ENCODE measurements at regions not wholly inside any gene's neighbourhood (a gene's known extent, or its start where the extent isn't known, plus 50 kb on each side); places are given as distances from the start of the nearest gene placed in this dataset.
"Not testable (repeated sequence)": the region's sequence is repeated elsewhere in the genome, so short reads cannot be mapped to it uniquely, and the experiment has no call there.

DNA sequence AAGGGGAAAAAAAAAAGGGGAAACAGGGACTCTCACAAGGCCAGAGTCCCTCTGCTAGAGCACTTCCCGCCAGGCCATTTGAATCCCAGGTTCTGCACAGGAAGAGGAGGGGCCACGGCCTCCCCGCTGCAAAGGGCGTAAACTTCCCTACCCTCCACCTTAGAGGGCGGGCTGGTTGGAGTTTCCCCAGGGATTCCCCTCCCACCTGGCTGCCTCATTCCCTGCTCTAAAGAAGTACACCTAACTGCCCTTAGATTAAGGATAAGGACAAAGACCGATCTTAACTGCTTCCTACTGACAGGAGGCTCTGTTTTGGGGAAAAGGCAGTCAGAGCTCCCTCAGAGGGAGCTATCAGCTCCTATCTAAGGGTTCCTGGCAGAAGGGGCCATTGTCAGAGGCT lies 102.0 kb upstream of the ARMC3 start:
- Mint-ChIP-seq H3K27me3 (ENCODE audit: unreplicated experiment) (no peaks in the 10 kb centered on the region), H3K36me3 (ENCODE audit: insufficient read depth, unreplicated experiment) (peaks cover 12% of the 10 kb centered on the region), H3K27ac (ENCODE audit: unreplicated experiment) (no peak overlapping the region), H3K9me3 (ENCODE audit: low read depth, unreplicated experiment) (no peaks in the 10 kb centered on the region), H3K4me3 (ENCODE audit: low read depth, unreplicated experiment) (no peak overlapping the region), H3K4me1 (ENCODE audit: low read depth, unreplicated experiment) (peaks cover 10% of the 10 kb centered on the region)
- TF ChIP-seq CTCF (IDR thresholded peaks at IDR 0.05; ENCODE audit: unreplicated experiment): no peak
- BruUV-seq (replicated peaks): no TSS peak
- no peak for DNase-seq
- intact Hi-C loops (cut with micrococcal nuclease; ENCODE audit: unreplicated experiment): loop anchor here (10.0 kb wide), 1 partner anchor 201 kb away; no protein-coding TSS in a partner anchor
- CTCF ChIA-PET: no interaction called here

DNA sequence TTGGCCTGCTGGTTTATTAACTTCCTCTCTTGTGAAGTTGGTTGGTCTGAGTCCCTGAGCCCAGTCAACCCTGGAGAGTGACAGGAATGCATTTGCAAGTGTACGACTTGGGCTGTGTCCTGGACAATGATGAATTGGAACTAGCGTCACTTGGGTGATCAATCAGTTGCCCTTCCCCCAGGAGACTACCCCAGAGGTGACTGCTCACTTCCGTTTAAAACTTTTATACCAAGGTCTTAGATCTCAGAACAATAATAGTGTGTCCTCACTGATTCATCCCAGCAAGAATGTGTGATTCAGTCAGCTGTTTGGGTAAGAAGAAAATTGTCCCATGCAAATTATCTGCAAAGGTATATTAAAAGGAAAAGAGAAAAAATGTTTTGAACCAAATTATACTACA lies 102.9 kb upstream of the ARMC3 start:
- no peaks in the 10 kb centered on the region for H3K27me3 Mint-ChIP-seq (ENCODE audit: unreplicated experiment)
- BruUV-seq (replicated peaks): no TSS peak
- peak; percentile 27 for DNase-seq
- H3K4me1 Mint-ChIP-seq (ENCODE audit: low read depth, unreplicated experiment): peaks cover 10% of the 10 kb centered on the region
- intact Hi-C loops (cut with micrococcal nuclease; ENCODE audit: unreplicated experiment): loop anchor here (10.0 kb wide), 1 partner anchor 200 kb away; no protein-coding TSS in a partner anchor
- H3K4me3 Mint-ChIP-seq (ENCODE audit: low read depth, unreplicated experiment): no peak overlapping the region
- CTCF ChIA-PET: interaction anchor here (0.6 kb wide), 1 partner anchor 872 kb away, joined by 7 read pairs; no protein-coding TSS in a partner anchor
- H3K27ac Mint-ChIP-seq (ENCODE audit: unreplicated experiment): peak overlapping the region; percentile 63
- H3K9me3 Mint-ChIP-seq (ENCODE audit: low read depth, unreplicated experiment): no peaks in the 10 kb centered on the region
- H3K36me3 Mint-ChIP-seq (ENCODE audit: insufficient read depth, unreplicated experiment): peaks cover 12% of the 10 kb centered on the region
- no peak for TF ChIP-seq CTCF (IDR thresholded peaks at IDR 0.05; ENCODE audit: unreplicated experiment)

GRCh38 chr10:22824520-22824919 lies 103.3 kb upstream of the ARMC3 start:
- Mint-ChIP-seq H3K27ac (ENCODE audit: unreplicated experiment) (peak overlapping the region; percentile 63), H3K4me3 (ENCODE audit: low read depth, unreplicated experiment) (no peak overlapping the region)
- BruUV-seq (replicated peaks): TSS peak; percentile 72

DNA sequence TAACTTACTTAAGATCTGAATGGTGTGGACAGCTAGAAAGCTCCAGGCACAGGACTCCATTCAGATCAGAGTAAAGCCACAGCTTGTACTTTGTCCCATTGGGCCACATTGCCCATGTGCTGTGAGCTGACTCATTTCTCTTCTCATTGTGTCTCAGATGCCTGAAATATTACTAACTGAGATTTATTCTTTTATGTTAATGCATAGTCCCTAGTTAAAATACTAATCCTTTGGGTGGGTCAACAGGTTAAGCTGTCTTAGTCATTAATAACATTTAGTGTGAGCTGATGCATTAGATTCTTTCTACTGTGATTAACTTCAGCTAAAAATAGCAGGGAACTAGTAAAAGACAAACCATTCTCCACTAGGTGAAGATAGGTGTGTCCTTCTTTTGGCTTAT lies 104.7 kb upstream of the ARMC3 start:
- intact Hi-C loops (cut with micrococcal nuclease; ENCODE audit: unreplicated experiment): loop anchor here (10.0 kb wide), 1 partner anchor 198 kb away; no protein-coding TSS in a partner anchor
- H3K4me3 Mint-ChIP-seq (ENCODE audit: low read depth, unreplicated experiment): no peak overlapping the region
- peaks cover 10% of the 10 kb centered on the region for H3K4me1 Mint-ChIP-seq (ENCODE audit: low read depth, unreplicated experiment)
- CTCF ChIA-PET: interaction anchor here (0.6 to 1.3 kb wide), 4 partner anchors 18 to 165 kb away, joined by 3 read pairs; no protein-coding TSS in a partner anchor
- peaks cover 12% of the 10 kb centered on the region for H3K36me3 Mint-ChIP-seq (ENCODE audit: insufficient read depth, unreplicated experiment)
- H3K27ac Mint-ChIP-seq (ENCODE audit: unreplicated experiment): peak overlapping the region; percentile 63
- TF ChIP-seq CTCF (IDR thresholded peaks at IDR 0.05; ENCODE audit: unreplicated experiment): no peak
- BruUV-seq (replicated peaks): no TSS peak
- H3K9me3 Mint-ChIP-seq (ENCODE audit: low read depth, unreplicated experiment): no peaks in the 10 kb centered on the region
- no peaks in the 10 kb centered on the region for H3K27me3 Mint-ChIP-seq (ENCODE audit: unreplicated experiment)
- peak; percentile 64 for DNase-seq

More at GRCh38 chr10:22824520-22824919, 103.3 kb upstream of the ARMC3 start:
- CTCF ChIA-PET: no interaction called here
- intact Hi-C loops (cut with micrococcal nuclease; ENCODE audit: unreplicated experiment): loop anchor here (10.0 kb wide), 1 partner anchor 200 kb away; no protein-coding TSS in a partner anchor
- no peak for DNase-seq
- Mint-ChIP-seq H3K9me3 (ENCODE audit: low read depth, unreplicated experiment) (no peaks in the 10 kb centered on the region), H3K4me1 (ENCODE audit: low read depth, unreplicated experiment) (peaks cover 10% of the 10 kb centered on the region), H3K36me3 (ENCODE audit: insufficient read depth, unreplicated experiment) (peaks cover 12% of the 10 kb centered on the region), H3K27me3 (ENCODE audit: unreplicated experiment) (no peaks in the 10 kb centered on the region)
- no peak for TF ChIP-seq CTCF (IDR thresholded peaks at IDR 0.05; ENCODE audit: unreplicated experiment)

GRCh38 chr10:22821921-22822320 lies 105.9 kb upstream of the ARMC3 start:
- Mint-ChIP-seq H3K36me3 (ENCODE audit: insufficient read depth, unreplicated experiment) (peaks cover 21% of the 10 kb centered on the region), H3K27ac (ENCODE audit: unreplicated experiment) (peak overlapping the region; percentile 63), H3K4me1 (ENCODE audit: low read depth, unreplicated experiment) (peaks cover 13% of the 10 kb centered on the region)
- H3K9me3 Mint-ChIP-seq (ENCODE audit: low read depth, unreplicated experiment); H3K27me3 Mint-ChIP-seq (ENCODE audit: unreplicated experiment); BruUV-seq (replicated peaks); H3K4me3 Mint-ChIP-seq (ENCODE audit: low read depth, unreplicated experiment); DNase-seq; CTCF ChIA-PET: not testable (repeated sequence)
- intact Hi-C loops (cut with micrococcal nuclease; ENCODE audit: unreplicated experiment): loop anchor here (10.0 kb wide), 1 partner anchor 197 kb away; no protein-coding TSS in a partner anchor
